GM19455 (cell line): ENCODE measurements at regions not wholly inside any gene's neighbourhood (a gene's known extent, or its start where the extent isn't known, plus 50 kb on each side); places are given as distances from the start of the nearest gene placed in this dataset.

Experiments
- ATAC-seq: cut with Tn5 transposase; IDR thresholded peaks from one replicate; pipeline ENCODE4 v1.9.1; 2021; ENCODE audit not compliant: unreplicated experiment

DNA sequence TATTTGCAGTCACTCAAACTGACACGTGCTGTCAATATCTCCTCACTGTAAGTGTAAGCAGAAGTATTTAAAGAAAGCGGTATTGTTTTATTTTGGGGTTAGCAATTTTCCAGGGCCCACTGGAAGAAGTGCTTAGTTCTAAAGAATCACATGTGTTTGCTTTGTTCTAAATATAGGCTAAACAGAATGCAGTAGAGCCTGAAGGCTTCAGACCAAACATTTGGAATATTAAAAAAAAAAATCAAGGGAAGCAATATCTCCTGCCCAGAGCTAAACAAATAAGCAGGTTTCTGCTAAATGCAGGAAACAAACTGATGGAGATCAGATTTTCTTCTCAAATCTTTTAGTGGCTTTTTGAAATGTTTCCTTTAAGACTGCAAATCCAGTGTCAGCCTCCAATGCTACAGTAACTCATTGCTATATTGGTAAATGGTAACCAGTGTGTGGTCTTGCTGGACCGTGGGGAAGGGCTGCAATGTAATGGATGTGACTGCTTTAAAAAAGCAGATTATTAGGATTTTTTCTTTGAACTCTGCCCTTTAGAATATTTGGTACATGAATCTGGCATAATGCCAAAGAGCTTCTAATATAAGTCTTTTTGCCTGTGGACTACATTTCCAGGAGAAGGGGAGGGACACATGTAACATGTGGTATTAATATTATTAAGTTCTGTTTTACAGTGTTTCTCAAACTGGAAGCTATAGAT is 317.1 kb upstream of the FERMT1 start:
- ATAC-seq = no peak

GRCh38 chr20:6434131-6434530 is 311.3 kb upstream of the FERMT1 start:
- no peak for ATAC-seq

DNA sequence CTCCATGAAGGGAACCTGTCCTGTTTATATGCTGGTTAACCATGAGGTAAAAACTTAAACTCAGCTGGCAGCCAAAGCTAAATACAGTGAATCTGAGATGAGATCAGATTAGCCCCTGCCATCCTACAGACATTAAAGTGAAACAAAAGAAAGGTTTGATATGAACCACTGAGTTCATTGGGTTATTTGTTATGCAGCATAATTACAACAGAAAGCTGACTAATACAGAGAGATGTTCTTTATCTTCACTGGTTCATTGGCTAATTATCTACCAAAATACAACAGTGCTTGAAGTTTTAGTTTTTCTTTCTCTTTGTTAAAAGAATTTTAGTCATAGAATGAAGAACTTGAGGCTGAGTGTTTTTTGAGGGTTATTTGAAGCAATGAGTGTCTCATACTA is 307.6 kb upstream of the FERMT1 start:
- ATAC-seq = no peak

DNA sequence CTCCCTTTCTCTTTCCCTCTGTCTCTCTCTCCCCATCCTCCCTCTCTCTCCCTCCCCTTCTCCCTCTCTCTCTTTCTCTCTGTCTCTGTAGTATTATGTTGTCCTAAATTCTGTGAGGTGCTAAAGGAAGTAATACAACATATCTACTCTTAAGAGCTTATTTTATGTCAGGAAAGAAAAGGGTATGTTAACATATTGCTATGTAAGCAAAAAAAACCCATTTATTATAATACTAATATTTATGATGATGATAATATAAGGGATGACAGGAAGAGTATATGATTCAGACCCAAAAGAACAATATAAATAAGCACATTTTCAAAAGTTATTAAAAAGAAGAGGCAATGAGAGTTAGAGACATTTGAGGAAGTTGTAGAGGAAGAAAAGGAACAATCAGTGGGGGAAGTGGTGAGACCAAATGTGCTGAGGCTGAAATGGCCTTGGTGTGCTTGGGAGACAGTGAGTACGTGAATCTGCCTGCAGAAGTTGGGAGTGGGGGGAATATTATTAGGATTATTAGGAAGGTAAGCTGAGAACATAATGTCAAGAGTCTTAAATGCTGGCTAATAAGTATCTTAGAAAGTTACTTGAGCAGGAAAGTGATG is 303.6 kb upstream of the FERMT1 start:
- no peak for ATAC-seq

GRCh38 chr20:6421321-6422248 is 298.8 kb upstream of the FERMT1 start:
- ATAC-seq = no peak

DNA sequence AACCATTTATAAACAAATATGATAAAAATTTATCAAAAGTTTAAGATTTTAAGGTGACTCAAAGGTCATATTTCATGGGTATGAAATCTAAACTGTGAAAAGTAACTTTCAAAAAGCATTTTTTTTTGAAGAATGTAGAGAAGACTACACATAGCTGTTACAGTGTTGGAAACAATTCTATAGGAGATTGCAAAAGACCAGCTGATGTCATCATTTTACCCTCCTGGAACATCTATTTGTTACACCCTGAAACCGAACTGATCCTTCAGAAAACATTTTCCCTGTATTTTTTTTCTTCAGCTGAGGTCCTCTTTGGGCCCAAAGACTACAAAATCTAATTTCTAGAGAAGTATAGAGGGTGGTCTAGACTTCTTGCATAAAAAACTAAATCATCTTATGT is 297.5 kb upstream of the FERMT1 start:
- no peak for ATAC-seq

DNA sequence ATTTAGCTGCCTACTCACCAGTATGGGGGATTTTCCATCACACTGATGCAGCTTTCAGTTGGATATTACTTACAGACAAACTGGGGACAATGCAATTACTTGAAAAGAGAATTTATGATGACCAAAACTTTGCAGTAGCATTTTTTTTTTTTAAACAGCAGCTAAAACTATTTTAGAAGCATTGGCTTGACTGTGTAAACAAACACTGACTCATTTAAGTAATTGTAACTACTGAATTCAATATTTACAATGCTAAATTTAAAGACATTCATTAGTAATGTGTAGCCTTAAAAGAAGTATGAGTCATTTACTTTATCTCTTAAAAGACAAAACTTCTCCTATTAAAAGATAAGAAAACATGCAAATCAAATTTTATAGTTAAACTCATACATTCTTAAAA is 295.9 kb upstream of the FERMT1 start:
- no peak for ATAC-seq

GRCh38 chr20:6416371-6416770 is 293.5 kb upstream of the FERMT1 start:
- no peak for ATAC-seq

GRCh38 chr20:6411651-6412050 is 288.8 kb upstream of the FERMT1 start:
- ATAC-seq = no peak

- no peak for ATAC-seq
Observed at GRCh38 chr20:6410721-6411120, 287.9 kb upstream of the FERMT1 start.

- ATAC-seq = no peak
Observed at GRCh38 chr20:6407163-6407562, 284.3 kb upstream of the FERMT1 start.

- no peak for ATAC-seq
Observed at GRCh38 chr20:6401893-6402557, 279.2 kb upstream of the FERMT1 start.

DNA sequence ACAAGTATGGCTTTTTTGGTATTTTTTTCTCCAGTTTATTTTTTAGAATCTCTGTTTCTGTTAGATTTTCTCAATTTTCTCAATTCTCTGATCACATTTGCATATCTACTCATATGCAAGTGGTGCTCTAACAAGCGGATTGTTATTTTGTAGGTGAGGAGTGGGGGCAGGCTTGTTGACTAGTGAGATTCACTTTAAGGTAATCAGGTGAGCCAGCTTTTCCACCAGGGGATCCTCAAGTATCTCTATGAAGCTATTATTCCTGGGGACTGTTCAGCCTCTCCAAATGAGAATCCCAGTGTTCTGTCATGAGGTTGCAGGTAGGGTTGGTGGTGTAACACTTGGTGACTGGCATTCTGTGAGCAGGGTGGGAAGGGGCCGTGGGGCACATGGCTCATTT is 274.3 kb upstream of the FERMT1 start:
- ATAC-seq = no peak

DNA sequence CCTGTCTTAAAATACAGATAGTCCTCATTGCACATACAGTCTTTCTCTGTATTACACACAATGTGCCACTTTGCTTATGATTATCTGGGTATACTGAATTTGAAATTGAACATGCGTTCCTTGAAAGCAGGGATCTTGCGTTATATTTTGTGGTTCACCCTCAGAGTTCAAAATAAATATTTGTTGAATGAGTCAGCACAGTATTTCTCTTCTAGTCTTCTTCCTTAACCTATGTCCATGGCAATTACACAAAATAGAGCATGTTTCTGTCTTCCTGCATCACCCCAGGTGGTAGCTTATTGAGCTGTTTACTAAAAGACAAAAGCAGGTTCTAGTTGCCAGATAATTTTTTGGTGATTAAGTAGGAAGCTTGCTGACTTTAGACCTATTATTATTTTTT is 272.9 kb upstream of the FERMT1 start:
- no peak for ATAC-seq

- no peak for ATAC-seq
Observed at GRCh38 chr20:6388671-6389197, 265.9 kb upstream of the FERMT1 start.

- ATAC-seq = no peak
Observed at GRCh38 chr20:6384956-6385486, 262.2 kb upstream of the FERMT1 start.

- ATAC-seq = no peak
Observed at GRCh38 chr20:6384380-6384779, 261.6 kb upstream of the FERMT1 start.

GRCh38 chr20:6381887-6382286 is 259.1 kb upstream of the FERMT1 start:
- no peak for ATAC-seq

GRCh38 chr20:6362245-6362644 is 239.4 kb upstream of the FERMT1 start:
- ATAC-seq = no peak

DNA sequence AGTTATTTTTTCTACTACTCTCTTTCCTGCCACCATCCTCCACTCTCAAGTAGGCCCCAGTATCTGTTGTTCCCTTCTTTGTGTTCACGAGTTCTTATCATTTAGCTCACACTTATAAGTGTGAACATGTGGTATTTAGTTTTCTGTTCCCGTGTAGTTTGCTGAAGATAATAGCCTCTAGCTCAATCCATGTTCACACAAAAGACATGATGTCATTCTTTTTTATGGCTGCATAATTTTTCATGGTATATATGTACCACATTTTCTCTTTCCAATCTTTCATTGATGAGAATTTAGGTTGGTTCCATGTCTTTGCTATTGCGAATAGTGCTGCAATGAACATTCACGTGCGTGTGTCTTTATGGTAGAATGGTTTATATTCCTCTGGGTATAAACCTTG is 237.9 kb upstream of the FERMT1 start:
- no peak for ATAC-seq
